SHP77 (cell line): ENCODE measurements at regions not wholly inside any gene's neighbourhood (a gene's known extent, or its start where the extent isn't known, plus 50 kb on each side); places are given as distances from the start of the nearest gene placed in this dataset.
"Not testable (repeated sequence)": the region's sequence is repeated elsewhere in the genome, so short reads cannot be mapped to it uniquely, and the experiment has no call there.

ENCODE experiments used
- DNase-seq, 2 experiments: peaks; one replicate each; lab custom pipeline; 2025; lab: John Stamatoyannopoulos, UW

GRCh38 chr1:99444211-99444927, 180.1 kb downstream of the PLPPR4 start:
- DNase-seq = not testable (repeated sequence)

DNA sequence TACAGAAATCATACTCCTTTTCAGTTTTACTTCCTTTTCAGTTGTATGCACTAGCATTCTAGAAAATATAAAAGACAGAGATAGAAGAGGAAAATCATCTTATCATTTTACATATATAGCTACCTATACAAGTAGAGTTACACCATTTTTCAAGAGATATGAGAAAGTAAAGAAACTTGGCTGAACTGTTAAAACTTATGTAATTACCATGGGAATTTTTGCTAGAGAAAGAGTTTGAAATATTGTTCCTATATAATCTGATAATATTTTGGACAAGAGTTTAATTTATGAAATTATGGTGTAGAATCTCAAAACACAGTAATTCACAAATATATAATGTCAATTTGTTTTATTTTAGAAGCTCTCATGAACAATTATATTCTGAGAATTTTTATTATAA, 180.8 kb downstream of the PLPPR4 start:
- no peak for DNase-seq

DNA sequence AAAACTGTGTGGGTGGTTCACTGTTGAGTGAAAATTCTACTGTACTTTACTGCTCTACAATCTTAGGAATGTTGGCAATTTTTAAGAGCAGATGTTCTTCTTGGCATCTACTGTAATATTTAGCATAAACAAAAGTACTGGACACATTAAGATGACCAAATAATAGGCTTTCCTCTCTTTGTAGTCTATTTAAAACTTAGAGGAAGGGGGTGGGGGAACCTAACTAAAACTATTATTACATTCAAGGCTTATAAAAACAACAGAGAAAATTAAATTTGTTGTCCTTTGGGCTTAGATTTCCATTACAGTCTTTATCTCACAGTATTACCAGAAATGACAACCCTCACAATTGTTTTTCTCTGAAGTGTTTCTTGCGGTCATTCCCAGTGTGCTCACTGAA, 181.2 kb downstream of the PLPPR4 start:
- no peak for DNase-seq

DNA sequence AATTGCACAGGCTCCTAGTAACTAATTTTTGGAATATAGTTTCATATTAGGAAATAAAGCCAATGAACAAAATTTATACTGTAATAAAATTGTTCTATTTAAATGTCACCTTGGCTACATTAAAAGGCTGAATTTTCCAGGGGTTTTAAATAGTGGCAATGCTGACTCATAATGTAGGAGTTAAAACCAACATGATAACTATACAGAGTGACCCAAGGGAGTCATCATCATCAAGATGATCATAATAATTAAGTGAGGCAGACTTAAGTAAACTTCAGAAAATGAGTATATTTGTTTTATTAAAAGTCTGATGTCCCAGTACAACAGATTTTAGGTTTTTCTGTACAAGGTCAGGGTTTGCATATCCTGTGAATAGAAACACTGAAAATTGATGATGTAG, 183.4 kb downstream of the PLPPR4 start:
- DNase-seq = no peak

DNA sequence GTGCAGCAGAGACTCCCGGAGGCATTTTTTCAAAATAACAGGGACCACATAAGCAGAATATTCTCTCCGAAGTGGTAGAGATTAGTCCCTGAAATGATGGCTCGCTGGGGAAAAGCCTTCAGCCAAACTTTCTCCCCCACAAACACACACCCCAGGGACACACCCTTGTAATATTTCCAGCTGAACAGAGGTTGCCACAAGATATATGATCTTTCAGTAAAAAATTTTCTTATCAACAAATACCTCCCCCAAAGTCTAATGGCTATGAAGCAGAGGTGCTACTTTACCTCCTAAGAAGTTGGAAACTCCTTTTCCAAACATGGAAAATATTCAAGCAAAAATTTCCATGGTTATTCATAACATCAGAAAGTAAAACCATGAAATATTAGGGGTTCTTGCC, 190.2 kb upstream of the PALMD start:
- no peak for DNase-seq

DNA sequence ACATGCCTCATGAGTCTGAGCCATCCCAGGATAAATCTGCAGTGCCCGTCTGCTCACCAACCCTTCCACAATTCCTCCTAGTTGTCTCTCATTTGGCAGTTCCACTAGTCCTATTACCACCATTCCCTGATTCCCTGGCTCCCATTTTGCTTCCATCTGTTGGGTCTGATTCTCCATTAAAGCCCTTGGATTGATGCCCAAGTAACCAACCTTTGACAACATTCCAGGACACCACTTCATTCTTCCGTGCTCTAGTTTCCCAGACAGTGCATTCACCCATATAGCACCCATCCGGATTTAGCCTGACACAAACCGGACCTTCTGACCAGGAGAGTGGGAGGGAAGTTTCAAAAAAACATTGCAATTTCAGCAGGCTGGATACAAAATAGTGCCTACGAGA, 189.4 kb upstream of the PALMD start:
- no peak for DNase-seq

DNA sequence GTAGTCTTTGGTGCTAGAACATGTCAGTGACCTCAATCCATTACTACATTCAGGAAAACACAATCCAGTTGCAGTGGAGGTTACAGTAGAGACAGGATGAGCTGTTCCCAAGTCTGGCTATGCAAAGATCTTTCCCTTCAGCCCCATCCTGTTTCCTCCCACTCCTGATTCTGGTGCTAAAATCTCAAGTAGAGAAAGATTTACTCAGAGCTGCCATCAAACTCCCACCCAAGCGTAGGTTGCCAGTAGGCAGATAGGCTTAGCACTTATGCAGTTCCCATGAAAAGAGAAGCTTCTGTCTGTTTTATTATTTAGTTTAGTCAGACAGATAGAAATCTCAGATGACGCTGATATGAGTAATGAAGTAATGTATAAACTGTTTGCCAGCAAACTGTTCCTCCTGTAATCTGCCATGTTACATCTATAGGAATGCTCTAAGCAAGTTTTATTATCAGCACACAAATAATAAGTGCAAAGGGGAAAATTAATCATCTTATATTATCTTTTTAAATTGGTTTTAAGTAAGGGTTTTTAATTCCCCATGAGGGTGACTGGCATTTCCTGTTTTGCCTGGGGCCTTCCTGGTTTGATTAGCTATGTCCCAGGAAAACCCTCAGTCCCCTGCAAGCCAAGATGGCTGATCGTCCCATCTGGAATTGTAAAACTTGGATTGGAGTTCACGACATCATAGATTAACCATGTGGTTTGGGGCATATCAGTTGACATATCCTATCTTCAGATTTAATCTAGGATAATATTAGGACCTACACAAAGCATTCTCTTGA, 188.3 kb upstream of the PALMD start:
- no peak for DNase-seq

DNA sequence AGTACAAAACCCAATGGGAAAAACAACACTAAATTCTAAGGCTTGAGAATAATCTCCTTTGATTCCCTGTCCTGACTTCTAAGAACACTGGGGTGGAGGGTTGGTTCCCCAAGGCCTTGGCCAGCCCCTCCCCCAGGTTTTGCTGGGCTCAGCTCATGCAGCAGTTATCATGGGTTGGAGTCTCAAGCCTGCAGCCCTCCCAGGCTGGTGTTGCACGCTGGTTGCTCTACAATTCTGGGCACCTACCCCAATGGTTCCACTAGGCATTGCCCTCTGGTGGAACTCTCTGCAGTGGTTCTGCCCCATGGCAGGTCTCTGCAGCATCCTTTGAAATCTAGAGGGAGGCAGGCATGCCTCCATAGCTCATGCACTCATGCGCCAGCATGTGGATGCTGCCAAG, 184.4 kb upstream of the PALMD start:
- no peak for DNase-seq

DNA sequence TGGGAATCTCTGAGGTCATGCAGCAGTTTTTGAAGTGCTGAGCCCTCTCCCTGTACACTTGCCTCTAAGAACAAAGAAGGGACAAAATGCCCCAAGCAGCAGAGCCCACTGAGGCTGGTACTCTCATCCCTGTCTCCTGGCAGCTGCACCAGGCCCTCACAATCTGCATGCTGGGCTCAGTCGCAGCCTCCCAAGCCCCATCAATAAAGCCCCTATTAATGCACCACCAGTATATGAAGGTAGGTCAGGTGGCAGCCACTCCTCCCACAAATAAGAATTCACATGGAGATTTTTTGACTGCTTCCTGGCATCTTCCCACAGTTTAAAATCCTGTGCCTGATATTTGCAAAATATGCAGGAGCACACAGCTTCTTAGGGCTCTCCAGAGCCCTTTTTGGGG, 181.2 kb upstream of the PALMD start:
- DNase-seq = no peak

- no peak for DNase-seq
Measured at GRCh38 chr1:99465176-99465900, 180.6 kb upstream of the PALMD start.

GRCh38 chr1:99467645-99468044, 178.3 kb upstream of the PALMD start:
- DNase-seq = no peak

GRCh38 chr1:99469550-99469971, 176.4 kb upstream of the PALMD start:
- DNase-seq = no peak

- DNase-seq = no peak
Measured at GRCh38 chr1:99472893-99473292, 173.0 kb upstream of the PALMD start.

GRCh38 chr1:99474350-99474893, 171.5 kb upstream of the PALMD start:
- no peak for DNase-seq

DNA sequence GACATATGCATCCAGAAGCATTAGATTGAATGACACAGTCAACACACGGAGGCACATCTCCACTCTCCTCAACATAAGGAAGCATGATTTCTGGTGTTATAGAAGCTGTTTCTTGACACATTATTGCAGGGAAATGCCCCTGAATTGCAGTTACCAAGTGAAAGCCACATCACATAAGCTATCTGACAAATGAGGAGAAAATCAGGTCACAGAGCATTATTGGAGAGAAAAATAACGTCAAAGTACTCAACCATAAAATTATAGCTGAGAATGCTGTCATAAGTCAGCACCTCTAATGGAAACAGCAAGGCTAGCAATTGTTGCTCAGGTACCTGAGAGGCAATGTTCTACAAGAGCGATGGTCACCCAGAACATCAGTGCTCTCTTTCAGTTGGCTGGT, 169.9 kb upstream of the PALMD start:
- no peak for DNase-seq

- peak; percentile 5 to 57 for DNase-seq
Measured at GRCh38 chr1:99481391-99481996, 164.4 kb upstream of the PALMD start.

- DNase-seq = no peak
Measured at GRCh38 chr1:99482286-99482685, 163.6 kb upstream of the PALMD start.

GRCh38 chr1:99482750-99483149, 163.2 kb upstream of the PALMD start:
- no peak for DNase-seq

DNA sequence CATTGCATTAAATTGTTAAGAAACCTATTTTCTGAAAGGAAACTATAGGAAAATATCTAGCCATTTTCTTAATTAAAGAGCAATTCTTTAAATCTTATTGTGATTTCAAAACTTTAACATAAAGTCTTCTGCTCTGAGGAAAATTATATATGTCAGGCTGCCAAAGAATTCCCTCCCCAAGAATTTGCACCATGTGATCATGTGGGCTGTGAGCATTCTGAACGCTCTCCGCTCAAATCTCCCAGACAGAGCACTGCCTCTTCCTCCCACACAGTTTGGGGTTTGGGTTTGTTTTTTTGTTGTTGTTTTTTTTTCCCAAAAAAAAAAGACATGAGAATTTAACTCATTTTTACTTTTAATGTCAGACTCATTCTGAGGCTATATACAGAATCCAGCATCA, 155.9 kb upstream of the PALMD start:
- no peak for DNase-seq

- no peak for DNase-seq
Measured at GRCh38 chr1:99496067-99496466, 149.8 kb upstream of the PALMD start.

GRCh38 chr1:99497690-99498089, 148.2 kb upstream of the PALMD start:
- DNase-seq = no peak

GRCh38 chr1:99500541-99500940, 145.4 kb upstream of the PALMD start:
- DNase-seq = no peak
